Tibial artery (tissue), 4 donors: ENCODE measurements at regions not wholly inside any gene's neighbourhood (a gene's known extent, or its start where the extent isn't known, plus 50 kb on each side); places are given as distances from the start of the nearest gene placed in this dataset.

Experiments used
- DNase-seq, 2 donors: peaks; one replicate each; pipeline ENCODE4 v3.0.0-alpha.2; 2019
- H3K27ac ChIP-seq, 2 donors: fragments of 200-600 bp; sonication (generic) in 1 of 2; 1 replicate in 1 of 2; 2 replicates in 1 of 2; pipeline ENCODE4 v1.5.1; 2018 to 2019; ENCODE audit warnings: mild to moderate bottlenecking in 1 of 2
- H3K27me3 ChIP-seq, 2 donors: fragments of 200-600 bp; sonication (generic) in 1 of 2; one replicate each; pipeline versions ENCODE4 v1.5.1 to v1.6.0; 2016 to 2019
- H3K36me3 ChIP-seq, 3 donors: fragments of 200-600 bp; sonication (generic) in 2 of 3; one replicate each; pipeline ENCODE4 v1.5.1; 2016 to 2019; ENCODE audit warnings: mild to moderate bottlenecking in 2 of 3
- H3K4me1 ChIP-seq, 4 donors: fragments of 200-600 bp; sonication (generic) in 2 of 4; 1 replicate in 3 of 4; 2 replicates in 1 of 4; pipeline ENCODE4 v1.5.1; 2016 to 2019
- H3K4me3 ChIP-seq, 2 donors: fragments of 200-600 bp; sonication (generic) in 1 of 2; 1 replicate in 1 of 2; 2 replicates in 1 of 2; pipeline ENCODE4 v1.5.1; 2018 to 2019; ENCODE audit warnings: mild to moderate bottlenecking in 2 of 2
- H3K9me3 ChIP-seq, 3 donors: fragments of 200-600 bp; sonication (generic) in 1 of 3; one replicate each; pipeline ENCODE4 v1.5.1; 2016 to 2019
- intact Hi-C: fragments of 100-400 bp; cut with DNase I; formaldehyde crosslinking; loops from one replicate; pipeline ENCODE4 v1.15.0; 2023; ENCODE audit warnings: low total_unique reads
- TF ChIP-seq, protein P1 (sequence below), 2 experiments: fragments of 200-600 bp in 1 of 2; fragments of 450-650 bp in 1 of 2; IDR thresholded peaks; one replicate each; pipeline ENCODE4 v1.5.1; 2017 to 2019; ENCODE audit warnings: antibody characterized with exemption in 2 of 2, mild to moderate bottlenecking in 1 of 2, moderate library complexity in 1 of 2

DNA sequence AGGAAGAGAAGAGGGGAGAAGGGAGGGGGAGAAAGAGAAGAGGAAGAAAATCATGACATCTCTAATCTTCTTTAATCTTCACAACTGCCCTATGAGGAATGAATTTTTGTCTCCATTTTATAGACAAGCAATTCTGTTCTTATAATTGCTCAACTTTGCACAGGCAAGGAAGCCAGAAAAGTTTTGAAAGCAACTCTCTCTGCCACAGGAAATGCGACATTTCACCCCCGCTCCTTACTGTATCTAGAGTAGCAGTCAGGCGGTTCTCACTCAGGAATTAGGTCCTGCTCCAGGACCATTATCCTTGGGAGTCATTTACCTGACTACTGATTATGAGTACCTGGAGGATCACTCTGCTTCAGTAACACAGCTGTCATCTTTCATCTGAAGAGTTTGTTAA is 69.2 kb upstream of the FAM9A start:
- H3K4me3 ChIP-seq: no peak overlapping the region
- H3K27me3 ChIP-seq: no peaks in the 10 kb centered on the region
- no peaks in the 10 kb centered on the region for H3K36me3 ChIP-seq
- intact Hi-C loops: no loop called here
- peaks cover 0 to 17% (median 0%) of the 10 kb centered on the region in 4 donors for H3K4me1 ChIP-seq
- DNase-seq: no peak
- TF ChIP-seq, protein P1, sequence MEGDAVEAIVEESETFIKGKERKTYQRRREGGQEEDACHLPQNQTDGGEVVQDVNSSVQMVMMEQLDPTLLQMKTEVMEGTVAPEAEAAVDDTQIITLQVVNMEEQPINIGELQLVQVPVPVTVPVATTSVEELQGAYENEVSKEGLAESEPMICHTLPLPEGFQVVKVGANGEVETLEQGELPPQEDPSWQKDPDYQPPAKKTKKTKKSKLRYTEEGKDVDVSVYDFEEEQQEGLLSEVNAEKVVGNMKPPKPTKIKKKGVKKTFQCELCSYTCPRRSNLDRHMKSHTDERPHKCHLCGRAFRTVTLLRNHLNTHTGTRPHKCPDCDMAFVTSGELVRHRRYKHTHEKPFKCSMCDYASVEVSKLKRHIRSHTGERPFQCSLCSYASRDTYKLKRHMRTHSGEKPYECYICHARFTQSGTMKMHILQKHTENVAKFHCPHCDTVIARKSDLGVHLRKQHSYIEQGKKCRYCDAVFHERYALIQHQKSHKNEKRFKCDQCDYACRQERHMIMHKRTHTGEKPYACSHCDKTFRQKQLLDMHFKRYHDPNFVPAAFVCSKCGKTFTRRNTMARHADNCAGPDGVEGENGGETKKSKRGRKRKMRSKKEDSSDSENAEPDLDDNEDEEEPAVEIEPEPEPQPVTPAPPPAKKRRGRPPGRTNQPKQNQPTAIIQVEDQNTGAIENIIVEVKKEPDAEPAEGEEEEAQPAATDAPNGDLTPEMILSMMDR (IDR thresholded peaks at IDR 0.05): no peak
- H3K27ac ChIP-seq: no peak overlapping the region
- no peaks in the 10 kb centered on the region for H3K9me3 ChIP-seq

DNA sequence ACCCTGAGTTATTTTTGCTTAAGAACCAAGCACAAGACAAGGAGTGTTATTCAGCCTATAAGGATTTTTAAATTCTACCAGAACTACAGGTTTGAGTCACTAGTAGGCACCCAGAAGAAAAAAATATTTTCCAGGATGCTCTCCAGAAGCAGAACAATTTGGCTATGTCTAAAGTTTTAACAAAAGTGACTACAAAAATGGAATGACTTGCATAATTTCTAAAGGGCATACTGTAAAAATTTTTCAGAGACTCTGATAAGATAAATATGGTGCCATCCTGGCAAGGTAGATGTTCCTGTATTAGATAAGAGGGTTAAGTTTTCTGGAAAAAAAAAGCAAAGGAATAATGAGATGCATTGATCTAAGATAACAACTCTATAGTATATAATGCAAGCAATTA is 68.6 kb upstream of the FAM9A start:
- no peak for DNase-seq
- intact Hi-C loops: no loop called here

DNA sequence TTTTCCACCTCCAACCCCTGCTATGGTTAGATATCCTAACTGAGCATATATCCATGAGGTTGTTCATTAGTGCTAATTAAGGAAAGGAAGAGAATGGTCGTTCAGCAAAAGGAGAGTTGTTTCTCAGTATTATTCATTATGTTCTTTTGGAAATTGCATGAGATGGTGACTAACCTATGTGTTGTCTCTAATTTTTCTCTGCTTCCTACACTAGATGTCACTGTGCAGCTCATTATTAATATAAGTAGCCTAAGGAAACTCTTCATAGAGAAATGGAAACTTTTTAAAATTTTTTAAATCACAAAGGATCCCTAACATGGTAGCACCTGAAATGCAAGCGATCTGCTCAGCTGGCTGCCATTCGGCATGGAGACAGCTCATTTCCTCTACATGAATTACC is 67.7 kb upstream of the FAM9A start:
- Histone ChIP-seq H3K27me3 (no peaks in the 10 kb centered on the region), H3K4me1 (peaks cover 0 to 17% (median 0%) of the 10 kb centered on the region in 4 donors), H3K4me3 (no peak overlapping the region), H3K27ac (no peak overlapping the region), H3K9me3 (no peaks in the 10 kb centered on the region), H3K36me3 (no peaks in the 10 kb centered on the region)
- intact Hi-C loops: no loop called here
- TF ChIP-seq, protein P1 (IDR thresholded peaks at IDR 0.05): peak; percentile 20 to 25
- no peak for DNase-seq

More for the DNA sequence above, 68.6 kb upstream of the FAM9A start:
- Histone ChIP-seq H3K9me3 (no peaks in the 10 kb centered on the region), H3K36me3 (no peaks in the 10 kb centered on the region), H3K27ac (no peak overlapping the region), H3K4me3 (no peak overlapping the region), H3K4me1 (peaks cover 0 to 17% (median 0%) of the 10 kb centered on the region in 4 donors), H3K27me3 (no peaks in the 10 kb centered on the region)
- TF ChIP-seq, protein P1 (IDR thresholded peaks at IDR 0.05): no peak

DNA sequence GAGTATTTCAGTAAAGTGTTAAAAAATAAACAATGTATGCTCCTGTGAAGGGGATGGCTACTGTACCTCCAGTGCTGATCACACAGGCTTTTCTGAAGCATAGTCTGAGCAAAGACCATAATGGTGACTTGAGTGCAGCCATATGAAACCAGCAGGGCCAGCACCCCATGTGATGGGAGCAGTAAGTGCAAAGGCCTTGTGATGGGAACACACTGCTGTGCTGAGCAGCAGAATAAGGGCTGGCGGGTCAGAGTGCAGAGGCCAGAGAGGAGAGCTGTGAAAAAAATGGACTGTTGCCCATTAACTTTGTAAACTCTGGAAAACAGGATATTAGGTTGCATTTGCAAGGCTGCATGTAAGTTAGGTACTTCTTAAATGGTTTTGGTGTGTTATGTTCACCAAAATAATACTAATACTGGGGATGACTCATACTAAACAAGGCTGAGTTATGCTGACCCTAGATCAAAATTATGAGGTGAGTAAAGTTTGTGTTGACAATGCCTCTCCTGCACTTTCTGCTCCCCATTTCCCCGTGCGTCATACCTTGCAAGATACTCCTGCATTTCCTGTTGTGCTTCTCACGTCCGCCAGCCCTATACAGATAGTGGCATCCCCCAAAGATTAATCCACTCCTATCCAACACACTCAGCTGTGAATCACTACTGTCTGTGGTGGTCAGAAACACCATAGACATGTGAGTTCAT is 67.0 kb upstream of the FAM9A start:
- TF ChIP-seq, protein P1 (IDR thresholded peaks at IDR 0.05): no peak
- H3K36me3 ChIP-seq: no peaks in the 10 kb centered on the region
- no peak overlapping the region for H3K4me3 ChIP-seq
- intact Hi-C loops: no loop called here
- no peaks in the 10 kb centered on the region for H3K27me3 ChIP-seq
- DNase-seq: no peak
- no peaks in the 10 kb centered on the region for H3K9me3 ChIP-seq
- H3K27ac ChIP-seq: no peak overlapping the region
- H3K4me1 ChIP-seq: peaks cover 0 to 17% (median 0%) of the 10 kb centered on the region in 4 donors

DNA sequence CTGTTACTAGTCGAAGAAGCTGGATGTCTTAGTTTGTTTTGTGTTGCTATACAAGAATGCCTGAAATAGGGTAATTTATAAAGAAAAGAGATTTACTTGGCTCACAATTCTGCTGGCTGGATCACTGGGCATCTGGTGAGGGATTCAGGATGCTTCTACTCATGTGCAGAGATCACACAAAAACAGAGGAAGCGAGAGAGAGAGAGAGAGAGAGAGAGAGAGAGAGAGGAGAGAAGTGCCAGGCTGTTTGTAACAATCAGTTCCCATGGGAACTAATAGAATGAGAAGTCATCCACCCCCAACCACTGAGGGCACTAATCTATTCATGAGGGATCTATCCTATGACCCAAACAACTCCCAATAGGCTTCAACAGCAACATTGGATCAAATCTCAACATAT is 66.2 kb upstream of the FAM9A start:
- H3K4me3 ChIP-seq: no peak overlapping the region
- no peaks in the 10 kb centered on the region for H3K9me3 ChIP-seq
- no peaks in the 10 kb centered on the region for H3K36me3 ChIP-seq
- intact Hi-C loops: no loop called here
- peaks cover 0 to 17% (median 0%) of the 10 kb centered on the region in 4 donors for H3K4me1 ChIP-seq
- no peaks in the 10 kb centered on the region for H3K27me3 ChIP-seq
- DNase-seq: no peak
- TF ChIP-seq, protein P1 (IDR thresholded peaks at IDR 0.05): no peak
- no peak overlapping the region for H3K27ac ChIP-seq
